ENCODE measurements at regions not wholly inside any gene's neighbourhood (a gene's known extent, or its start where the extent isn't known, plus 50 kb on each side); places are given as distances from the start of the nearest gene placed in this dataset.
"Not testable (repeated sequence)": the region's sequence is repeated elsewhere in the genome, so short reads cannot be mapped to it uniquely, and the experiment has no call there.

DNA sequence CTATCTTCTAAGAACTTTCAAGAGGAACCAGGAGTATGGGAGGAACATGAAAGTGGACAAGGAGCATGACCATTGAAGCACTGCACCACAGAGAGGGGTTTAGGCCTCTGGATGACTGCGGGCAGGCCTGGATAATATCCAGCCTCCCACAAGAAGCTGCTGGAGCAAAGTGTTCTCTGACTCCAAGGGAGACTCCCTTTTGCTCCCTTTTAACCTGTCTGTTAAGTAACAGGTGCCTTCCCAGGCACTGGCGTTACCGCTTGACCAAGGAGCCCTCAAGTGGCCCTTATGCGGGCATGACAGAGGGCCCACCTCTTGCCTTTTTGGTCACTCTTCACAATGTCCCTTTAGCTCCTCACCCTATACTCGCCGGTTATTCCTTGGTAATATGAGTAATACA, 666.2 kb downstream of the SLITRK6 start (continued):
- TF ChIP-seq, protein P1, sequence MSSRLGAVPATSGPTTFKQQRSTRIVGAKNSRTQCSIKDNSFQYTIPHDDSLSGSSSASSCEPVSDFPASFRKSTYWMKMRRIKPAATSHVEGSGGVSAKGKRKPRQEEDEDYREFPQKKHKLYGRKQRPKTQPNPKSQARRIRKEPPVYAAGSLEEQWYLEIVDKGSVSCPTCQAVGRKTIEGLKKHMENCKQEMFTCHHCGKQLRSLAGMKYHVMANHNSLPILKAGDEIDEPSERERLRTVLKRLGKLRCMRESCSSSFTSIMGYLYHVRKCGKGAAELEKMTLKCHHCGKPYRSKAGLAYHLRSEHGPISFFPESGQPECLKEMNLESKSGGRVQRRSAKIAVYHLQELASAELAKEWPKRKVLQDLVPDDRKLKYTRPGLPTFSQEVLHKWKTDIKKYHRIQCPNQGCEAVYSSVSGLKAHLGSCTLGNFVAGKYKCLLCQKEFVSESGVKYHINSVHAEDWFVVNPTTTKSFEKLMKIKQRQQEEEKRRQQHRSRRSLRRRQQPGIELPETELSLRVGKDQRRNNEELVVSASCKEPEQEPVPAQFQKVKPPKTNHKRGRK (CRISPR knock-in tag; IDR thresholded peaks at IDR 0.05; ENCODE audit: borderline replicate concordance): no peak
- TF ChIP-seq TEAD1 (CRISPR knock-in tag; IDR thresholded peaks at IDR 0.05): no peak
- TF ChIP-seq TCF7 (CRISPR knock-in tag; IDR thresholded peaks at IDR 0.05; ENCODE audit: low read depth): no peak
- TF ChIP-seq ETV6 (CRISPR knock-in tag; IDR thresholded peaks at IDR 0.05): no peak
- no peak for TF ChIP-seq PRRX2 (CRISPR knock-in tag; IDR thresholded peaks at IDR 0.05)
- TF ChIP-seq FOXK1 (CRISPR knock-in tag; IDR thresholded peaks at IDR 0.05): no peak
- TF ChIP-seq, protein P2, sequence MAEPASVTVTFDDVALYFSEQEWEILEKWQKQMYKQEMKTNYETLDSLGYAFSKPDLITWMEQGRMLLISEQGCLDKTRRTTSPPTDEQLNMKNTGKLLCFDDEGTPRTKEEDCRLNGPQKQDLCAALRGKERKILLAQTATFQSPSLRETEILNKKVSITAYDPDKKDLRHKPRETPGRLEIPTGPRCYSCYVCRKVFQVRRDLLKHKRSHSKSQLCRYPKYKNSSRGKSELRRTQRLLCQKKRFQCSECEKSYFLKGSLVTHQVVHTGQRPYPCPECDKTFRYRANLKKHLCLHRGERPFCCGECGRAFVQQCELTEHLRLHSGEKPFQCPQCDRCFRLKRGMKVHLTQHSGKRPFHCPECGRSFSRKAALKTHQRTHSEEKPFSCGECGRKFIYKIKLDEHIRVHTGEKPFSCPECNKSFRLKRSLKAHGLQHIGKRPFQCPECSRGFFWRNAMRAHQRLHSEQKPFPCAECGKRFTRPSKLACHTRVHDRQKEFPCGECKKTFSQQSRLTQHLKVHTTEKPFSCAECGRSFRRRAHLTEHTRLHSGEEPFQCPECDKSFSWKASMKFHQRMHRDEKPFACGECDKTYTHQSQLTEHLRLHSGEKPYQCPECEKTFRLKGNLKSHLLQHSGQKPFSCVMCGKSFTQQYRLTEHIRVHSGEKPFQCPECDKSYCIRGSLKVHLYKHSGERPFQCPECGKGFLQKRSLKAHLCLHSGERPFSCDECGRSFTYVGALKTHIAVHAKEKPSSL (CRISPR knock-in tag; conservative IDR thresholded peaks at IDR 0.05): no peak
- no peak for TF ChIP-seq NR2C2 (CRISPR knock-in tag; IDR thresholded peaks at IDR 0.05)
- no peak for TF ChIP-seq MYBL2 (CRISPR knock-in tag; IDR thresholded peaks at IDR 0.05)
- no peak for TF ChIP-seq RORB (CRISPR knock-in tag; IDR thresholded peaks at IDR 0.05)
- TF ChIP-seq CBFB (CRISPR knock-in tag; IDR thresholded peaks at IDR 0.05; ENCODE audit: low read depth): no peak
- TF ChIP-seq, protein P3, sequence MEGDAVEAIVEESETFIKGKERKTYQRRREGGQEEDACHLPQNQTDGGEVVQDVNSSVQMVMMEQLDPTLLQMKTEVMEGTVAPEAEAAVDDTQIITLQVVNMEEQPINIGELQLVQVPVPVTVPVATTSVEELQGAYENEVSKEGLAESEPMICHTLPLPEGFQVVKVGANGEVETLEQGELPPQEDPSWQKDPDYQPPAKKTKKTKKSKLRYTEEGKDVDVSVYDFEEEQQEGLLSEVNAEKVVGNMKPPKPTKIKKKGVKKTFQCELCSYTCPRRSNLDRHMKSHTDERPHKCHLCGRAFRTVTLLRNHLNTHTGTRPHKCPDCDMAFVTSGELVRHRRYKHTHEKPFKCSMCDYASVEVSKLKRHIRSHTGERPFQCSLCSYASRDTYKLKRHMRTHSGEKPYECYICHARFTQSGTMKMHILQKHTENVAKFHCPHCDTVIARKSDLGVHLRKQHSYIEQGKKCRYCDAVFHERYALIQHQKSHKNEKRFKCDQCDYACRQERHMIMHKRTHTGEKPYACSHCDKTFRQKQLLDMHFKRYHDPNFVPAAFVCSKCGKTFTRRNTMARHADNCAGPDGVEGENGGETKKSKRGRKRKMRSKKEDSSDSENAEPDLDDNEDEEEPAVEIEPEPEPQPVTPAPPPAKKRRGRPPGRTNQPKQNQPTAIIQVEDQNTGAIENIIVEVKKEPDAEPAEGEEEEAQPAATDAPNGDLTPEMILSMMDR (IDR thresholded peaks at IDR 0.05): no peak
- TF ChIP-seq, protein P4, sequence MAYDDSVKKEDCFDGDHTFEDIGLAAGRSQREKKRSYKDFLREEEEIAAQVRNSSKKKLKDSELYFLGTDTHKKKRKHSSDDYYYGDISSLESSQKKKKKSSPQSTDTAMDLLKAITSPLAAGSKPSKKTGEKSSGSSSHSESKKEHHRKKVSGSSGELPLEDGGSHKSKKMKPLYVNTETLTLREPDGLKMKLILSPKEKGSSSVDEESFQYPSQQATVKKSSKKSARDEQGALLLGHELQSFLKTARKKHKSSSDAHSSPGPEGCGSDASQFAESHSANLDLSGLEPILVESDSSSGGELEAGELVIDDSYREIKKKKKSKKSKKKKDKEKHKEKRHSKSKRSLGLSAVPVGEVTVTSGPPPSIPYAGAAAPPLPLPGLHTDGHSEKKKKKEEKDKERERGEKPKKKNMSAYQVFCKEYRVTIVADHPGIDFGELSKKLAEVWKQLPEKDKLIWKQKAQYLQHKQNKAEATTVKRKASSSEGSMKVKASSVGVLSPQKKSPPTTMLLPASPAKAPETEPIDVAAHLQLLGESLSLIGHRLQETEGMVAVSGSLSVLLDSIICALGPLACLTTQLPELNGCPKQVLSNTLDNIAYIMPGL (CRISPR knock-in tag; IDR thresholded peaks at IDR 0.05): no peak
- TF ChIP-seq FOXJ3 (CRISPR knock-in tag; IDR thresholded peaks at IDR 0.05; ENCODE audit: borderline replicate concordance): no peak
- TF ChIP-seq ELF4 (CRISPR knock-in tag; IDR thresholded peaks at IDR 0.05; ENCODE audit: low read depth): no peak

DNA sequence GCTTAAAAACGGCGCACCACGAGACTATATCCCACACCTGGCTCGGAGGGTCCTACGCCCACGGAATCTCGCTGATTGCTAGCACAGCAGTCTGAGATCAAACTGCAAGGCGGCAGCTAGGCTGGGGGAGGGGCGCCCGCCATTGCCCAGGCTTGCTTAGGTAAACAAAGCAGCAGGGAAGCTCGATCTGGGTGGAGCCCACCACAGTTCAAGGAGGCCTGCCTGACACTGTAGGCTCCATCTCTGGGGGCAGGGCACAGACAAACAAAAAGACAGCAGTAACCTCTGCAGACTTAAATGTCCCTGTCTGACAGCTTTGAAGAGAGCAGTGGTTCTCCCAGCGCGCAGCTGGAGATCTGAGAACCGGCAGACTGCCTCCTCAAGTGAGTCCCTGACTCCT, 675.7 kb downstream of the SLITRK6 start:
- CTCF ChIA-PET; H3K27ac Mint-ChIP-seq; H3K36me3 Mint-ChIP-seq; ATAC-seq; H3K9me3 Mint-ChIP-seq; H3K4me1 Mint-ChIP-seq; POLR2A ChIA-PET; H3K27me3 Mint-ChIP-seq (ENCODE audit: low read depth): not testable (repeated sequence)
- peak overlapping the region; percentile 25; the same call in 1 of the 2 replicates for H3K4me3 Mint-ChIP-seq
- peak; percentile 52 for DNase-seq (ENCODE audit: low spot score)
- TF ChIP-seq FOXK1 (CRISPR knock-in tag; IDR thresholded peaks at IDR 0.05): peak; percentile 26; the same call in 1 of the 2 replicates
- TF ChIP-seq, protein P5, sequence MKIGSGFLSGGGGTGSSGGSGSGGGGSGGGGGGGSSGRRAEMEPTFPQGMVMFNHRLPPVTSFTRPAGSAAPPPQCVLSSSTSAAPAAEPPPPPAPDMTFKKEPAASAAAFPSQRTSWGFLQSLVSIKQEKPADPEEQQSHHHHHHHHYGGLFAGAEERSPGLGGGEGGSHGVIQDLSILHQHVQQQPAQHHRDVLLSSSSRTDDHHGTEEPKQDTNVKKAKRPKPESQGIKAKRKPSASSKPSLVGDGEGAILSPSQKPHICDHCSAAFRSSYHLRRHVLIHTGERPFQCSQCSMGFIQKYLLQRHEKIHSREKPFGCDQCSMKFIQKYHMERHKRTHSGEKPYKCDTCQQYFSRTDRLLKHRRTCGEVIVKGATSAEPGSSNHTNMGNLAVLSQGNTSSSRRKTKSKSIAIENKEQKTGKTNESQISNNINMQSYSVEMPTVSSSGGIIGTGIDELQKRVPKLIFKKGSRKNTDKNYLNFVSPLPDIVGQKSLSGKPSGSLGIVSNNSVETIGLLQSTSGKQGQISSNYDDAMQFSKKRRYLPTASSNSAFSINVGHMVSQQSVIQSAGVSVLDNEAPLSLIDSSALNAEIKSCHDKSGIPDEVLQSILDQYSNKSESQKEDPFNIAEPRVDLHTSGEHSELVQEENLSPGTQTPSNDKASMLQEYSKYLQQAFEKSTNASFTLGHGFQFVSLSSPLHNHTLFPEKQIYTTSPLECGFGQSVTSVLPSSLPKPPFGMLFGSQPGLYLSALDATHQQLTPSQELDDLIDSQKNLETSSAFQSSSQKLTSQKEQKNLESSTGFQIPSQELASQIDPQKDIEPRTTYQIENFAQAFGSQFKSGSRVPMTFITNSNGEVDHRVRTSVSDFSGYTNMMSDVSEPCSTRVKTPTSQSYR (CRISPR knock-in tag; IDR thresholded peaks at IDR 0.05): peak; percentile 82; the same call in 1 of the 2 replicates
- TF ChIP-seq, protein P6, sequence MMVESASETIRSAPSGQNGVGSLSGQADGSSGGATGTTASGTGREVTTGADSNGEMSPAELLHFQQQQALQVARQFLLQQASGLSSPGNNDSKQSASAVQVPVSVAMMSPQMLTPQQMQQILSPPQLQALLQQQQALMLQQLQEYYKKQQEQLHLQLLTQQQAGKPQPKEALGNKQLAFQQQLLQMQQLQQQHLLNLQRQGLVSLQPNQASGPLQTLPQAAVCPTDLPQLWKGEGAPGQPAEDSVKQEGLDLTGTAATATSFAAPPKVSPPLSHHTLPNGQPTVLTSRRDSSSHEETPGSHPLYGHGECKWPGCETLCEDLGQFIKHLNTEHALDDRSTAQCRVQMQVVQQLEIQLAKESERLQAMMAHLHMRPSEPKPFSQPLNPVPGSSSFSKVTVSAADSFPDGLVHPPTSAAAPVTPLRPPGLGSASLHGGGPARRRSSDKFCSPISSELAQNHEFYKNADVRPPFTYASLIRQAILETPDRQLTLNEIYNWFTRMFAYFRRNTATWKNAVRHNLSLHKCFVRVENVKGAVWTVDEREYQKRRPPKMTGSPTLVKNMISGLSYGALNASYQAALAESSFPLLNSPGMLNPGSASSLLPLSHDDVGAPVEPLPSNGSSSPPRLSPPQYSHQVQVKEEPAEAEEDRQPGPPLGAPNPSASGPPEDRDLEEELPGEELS (CRISPR knock-in tag; IDR thresholded peaks at IDR 0.05): peak; percentile 52; the same call in 1 of the 2 replicates
